ENCODE measurements at regions not wholly inside any gene's neighbourhood (a gene's known extent, or its start where the extent isn't known, plus 50 kb on each side); places are given as distances from the start of the nearest gene placed in this dataset.
"Not testable (repeated sequence)": the region's sequence is repeated elsewhere in the genome, so short reads cannot be mapped to it uniquely, and the experiment has no call there.

DNA sequence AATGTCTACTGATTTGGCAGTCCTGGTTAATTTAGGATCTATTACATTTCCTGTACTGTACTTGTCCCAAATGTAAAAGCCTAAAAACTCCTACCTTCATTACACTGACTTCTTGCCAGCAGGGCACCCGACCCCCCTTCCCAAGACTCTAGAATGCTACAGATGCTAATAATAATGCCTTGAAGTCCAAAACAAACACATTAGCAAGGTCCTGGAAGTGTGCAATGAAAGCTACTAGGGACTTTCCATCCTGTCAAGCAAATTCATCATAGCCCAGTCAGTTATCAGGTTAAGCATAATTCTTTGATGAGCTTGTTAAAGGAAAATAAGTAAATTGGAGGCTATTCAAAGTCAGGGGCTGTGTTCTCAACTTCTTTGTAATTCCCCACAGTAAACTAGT lies 115.3 kb upstream of the RBBP8 start:
- DNase-seq (ENCODE audit: low read depth): no peak

DNA sequence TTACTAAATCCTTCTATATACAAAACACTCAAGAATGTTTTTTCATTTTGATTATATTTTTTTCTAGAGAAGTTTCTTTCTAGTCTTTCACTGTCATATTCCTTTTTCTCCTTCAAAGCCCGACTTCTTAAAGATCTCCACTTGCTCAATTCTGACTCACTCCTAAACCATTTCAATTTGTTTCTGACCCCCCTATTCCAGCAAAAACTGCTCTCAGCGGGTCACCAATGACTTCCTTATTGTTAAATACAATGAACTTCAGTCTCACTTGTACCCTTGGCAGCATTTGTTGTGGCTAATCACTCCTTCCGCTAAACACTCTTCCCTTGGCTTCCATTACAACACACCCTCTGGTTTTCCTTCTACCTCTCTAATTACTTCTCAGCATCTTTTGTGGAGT lies 111.1 kb upstream of the RBBP8 start:
- no peak for DNase-seq (ENCODE audit: low read depth)

GRCh38 chr18:22822841-22823508 lies 110.2 kb upstream of the RBBP8 start:
- DNase-seq (ENCODE audit: low read depth): no peak

DNA sequence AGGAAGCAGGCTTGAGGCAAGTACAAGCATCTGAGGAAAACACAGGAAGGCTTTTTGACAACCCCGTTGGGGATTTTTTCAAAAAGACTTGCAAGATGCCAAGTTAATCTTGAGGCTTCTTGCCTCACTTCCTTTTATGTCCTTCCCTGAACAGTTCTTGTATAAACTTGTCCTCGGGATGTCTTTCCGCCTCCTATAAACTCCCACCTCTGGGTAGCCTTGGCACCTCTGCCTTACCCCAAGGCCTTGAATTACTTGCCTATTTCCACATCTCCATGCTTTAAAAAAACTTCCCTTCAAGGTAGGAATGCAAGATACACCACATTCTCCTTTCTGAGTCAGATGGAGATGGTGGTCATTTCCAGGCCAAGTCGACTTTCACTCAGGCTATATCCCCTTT lies 106.4 kb upstream of the RBBP8 start:
- no peak for DNase-seq (ENCODE audit: low read depth)

GRCh38 chr18:22827216-22827615 lies 105.9 kb upstream of the RBBP8 start:
- DNase-seq (ENCODE audit: low read depth): no peak

DNA sequence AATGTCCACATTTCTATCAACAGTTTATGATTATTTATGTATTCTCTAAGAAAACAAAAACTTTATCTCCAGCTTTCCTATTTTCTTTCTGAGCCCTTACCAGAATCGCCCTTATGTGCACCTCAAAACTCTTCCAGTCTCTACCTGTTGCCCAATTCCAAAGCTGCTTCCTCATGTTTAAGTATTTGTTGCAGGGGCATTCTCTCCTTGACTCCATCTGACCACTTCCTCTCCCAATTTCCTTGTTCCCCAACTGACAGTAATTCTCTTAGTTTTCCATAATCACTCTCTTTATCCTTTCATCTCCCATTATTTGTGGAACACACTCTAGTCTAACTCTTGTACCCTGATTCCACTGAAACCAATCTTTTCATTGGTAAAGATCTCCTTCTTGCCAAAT lies 105.4 kb upstream of the RBBP8 start:
- DNase-seq (ENCODE audit: low read depth): no peak

GRCh38 chr18:22828171-22828570 lies 105.0 kb upstream of the RBBP8 start:
- no peak for DNase-seq (ENCODE audit: low read depth)

DNA sequence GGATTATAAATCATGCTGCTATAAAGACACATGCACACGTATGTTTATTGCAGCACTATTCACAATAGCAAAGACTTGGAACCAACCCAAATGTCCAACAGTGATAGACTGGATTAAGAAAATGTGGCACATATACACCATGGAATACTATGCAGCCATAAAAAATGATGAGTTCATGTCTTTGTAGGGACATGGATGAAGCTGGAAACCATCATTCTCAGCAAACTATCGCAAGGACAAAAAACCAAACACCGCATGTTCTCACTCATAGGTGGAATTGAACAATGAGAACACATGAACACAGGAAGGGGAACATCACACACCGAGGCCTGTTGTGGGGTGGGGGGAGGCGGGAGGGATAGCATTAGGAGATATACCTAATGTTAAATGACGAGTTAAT lies 104.5 kb upstream of the RBBP8 start:
- not testable (repeated sequence) for DNase-seq (ENCODE audit: low read depth)

- DNase-seq (ENCODE audit: low read depth): no peak
Observed at GRCh38 chr18:22829781-22830180, 103.3 kb upstream of the RBBP8 start.

DNA sequence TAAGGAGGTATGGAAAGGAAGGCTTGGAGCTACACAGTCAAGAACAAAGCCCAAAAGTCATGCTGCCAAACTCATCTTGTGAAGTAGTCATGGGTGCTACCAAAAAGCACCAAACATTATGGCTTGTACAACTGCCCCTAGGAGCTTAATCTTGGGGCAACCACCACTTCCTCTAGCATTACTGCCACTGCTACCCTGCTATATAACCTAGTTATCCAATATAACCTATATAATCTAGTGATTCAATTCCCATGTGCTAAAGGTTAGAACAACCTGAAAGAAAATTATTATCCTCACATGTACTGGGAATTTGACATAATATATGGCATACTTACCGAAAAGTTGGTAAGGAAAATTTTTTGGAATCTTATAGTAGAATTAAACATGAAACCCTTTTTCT lies 102.6 kb upstream of the RBBP8 start:
- DNase-seq (ENCODE audit: low read depth): no peak

- no peak for DNase-seq (ENCODE audit: low read depth)
Observed at GRCh38 chr18:22831441-22831904, 101.7 kb upstream of the RBBP8 start.

DNA sequence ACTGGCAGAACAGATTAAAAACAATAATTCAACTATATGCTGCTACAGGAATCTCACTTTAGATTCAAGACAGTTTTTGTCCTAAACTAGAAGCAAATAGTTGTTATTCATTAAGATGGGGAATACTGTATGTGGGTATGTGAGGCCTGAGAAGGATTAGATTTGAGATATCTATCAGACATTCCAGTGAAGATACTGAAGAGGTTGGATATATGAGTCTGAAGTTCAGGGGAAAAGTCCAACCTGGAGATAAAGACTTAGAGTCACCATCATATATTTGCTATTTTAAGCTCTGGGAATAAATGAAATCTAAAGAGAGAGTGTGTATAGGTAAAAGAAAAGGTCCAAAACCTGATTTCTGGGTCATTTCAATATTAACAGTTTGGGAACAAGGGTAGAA lies 96.2 kb upstream of the RBBP8 start:
- DNase-seq (ENCODE audit: low read depth): no peak

DNA sequence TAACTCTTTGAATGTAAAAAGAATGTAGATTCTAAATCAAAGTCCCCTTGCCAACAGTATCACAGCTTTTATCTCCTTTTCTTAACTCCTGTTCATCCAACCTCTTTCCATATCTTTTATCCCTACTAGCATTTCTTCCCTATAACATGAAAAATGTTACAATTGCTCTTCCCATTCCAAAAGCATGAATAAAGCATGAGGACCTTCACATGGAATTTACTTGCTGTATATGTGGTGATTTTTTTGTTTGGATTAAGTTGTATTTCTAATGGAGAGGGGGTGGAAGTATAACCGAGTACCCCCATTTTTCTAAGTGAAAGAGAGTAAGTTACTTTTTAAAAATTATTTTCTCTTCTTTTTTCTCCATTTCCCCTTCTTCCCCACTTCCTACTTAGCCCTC lies 94.9 kb upstream of the RBBP8 start:
- DNase-seq (ENCODE audit: low read depth): no peak

GRCh38 chr18:22838639-22839277 lies 94.4 kb upstream of the RBBP8 start:
- no peak for DNase-seq (ENCODE audit: low read depth)

GRCh38 chr18:22839340-22839821 lies 93.7 kb upstream of the RBBP8 start:
- no peak for DNase-seq (ENCODE audit: low read depth)

DNA sequence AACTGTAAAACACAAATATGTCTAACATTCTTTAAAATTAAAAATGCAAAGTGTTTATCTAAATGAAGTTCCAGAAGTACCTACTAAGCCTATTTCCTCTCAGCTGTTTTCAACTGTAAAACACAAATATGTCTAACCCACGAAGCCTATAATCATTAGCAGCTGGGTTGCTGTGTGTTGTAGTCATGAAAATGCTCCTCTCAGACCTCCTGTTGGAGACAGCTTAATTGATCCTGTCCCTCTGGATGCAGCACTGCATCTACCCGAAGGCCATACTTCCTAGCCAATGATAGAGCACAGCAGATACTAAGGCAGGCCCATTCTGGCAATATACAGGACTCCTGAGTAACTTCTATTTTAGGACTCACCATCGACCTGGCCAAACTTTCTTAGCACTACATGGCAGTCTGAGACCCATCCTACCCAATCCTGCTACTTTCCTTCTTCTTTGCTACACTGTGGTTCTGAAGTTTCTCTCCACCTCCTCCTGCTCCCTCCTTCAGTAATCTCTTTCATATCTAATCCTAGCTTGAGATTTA lies 92.5 kb upstream of the RBBP8 start:
- no peak for DNase-seq (ENCODE audit: low read depth)

DNA sequence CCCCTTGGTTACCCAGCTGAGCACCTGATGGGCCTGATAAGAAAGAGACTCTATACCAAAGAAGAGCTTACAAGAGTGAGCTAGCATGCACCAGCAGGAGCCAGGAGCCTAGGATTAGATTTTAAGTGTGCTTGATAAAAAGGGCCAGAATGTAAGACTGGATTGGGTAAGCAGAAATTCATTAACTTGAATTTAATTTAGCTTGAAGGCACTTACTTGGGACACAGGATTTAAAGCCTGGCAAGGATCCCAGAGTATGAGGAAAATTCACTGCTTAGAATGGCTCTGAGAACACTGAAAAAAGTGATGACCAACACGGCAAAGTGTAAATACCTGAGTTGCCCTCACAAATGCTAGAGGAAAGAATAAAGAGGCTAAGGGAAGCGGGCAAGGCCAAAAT lies 91.3 kb upstream of the RBBP8 start:
- no peak for DNase-seq (ENCODE audit: low read depth)

DNA sequence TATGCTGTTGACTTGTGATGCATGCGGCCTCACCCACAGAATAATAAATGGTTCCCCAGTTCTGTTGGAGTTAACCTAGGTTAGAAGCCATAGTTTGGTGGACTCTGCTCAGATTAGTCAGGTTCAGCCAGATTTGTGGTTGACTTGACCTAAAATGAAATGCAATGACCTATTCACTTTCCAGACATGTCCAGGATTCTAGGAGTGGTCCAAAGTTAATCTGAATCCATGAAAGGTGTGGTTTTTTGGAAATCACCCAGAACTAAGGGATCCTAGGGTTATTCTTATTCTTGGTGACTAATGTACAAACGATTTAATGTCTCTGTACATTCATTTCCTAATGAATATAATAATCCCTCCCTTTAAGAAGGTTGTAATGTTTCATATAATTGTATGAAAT lies 88.9 kb upstream of the RBBP8 start:
- no peak for DNase-seq (ENCODE audit: low read depth)

GRCh38 chr18:22844628-22845027 lies 88.5 kb upstream of the RBBP8 start:
- no peak for DNase-seq (ENCODE audit: low read depth)

GRCh38 chr18:22846088-22846683 lies 86.9 kb upstream of the RBBP8 start:
- no peak for DNase-seq (ENCODE audit: low read depth)

DNA sequence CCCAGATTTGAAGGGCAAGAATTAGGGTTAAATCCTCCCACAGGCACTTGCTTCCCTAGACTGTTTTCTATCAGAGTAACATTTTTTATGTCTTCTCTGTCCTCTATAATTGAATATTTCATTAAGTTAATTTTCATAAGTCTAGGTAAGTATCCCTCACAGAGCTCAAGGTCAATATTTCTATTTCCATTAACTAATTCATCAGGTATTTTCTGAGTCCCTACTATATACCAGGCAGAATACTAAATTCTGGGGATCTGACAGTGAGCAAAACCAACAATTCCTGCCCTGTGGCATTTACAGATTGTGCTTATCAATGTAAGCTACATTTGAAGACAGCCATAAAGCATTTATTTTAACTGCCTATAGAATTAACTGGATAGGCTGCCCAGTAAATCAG lies 86.4 kb upstream of the RBBP8 start:
- no peak for DNase-seq (ENCODE audit: low read depth)

GRCh38 chr18:22847392-22847791 lies 85.7 kb upstream of the RBBP8 start:
- DNase-seq (ENCODE audit: low read depth): no peak

- DNase-seq (ENCODE audit: low read depth): no peak
Observed at GRCh38 chr18:22847867-22848451, 85.2 kb upstream of the RBBP8 start.

Data from stimulated activated CD8-positive, alpha-beta memory T cell treated with anti-CD3 and anti-CD28 coated beads, Interleukin-12 subunit alpha, Interleukin-12 subunit beta, amount 100 ng/mL, for 4 hours (primary cell).